G401 (cell line): ENCODE measurements at regions not wholly inside any gene's neighbourhood (a gene's known extent, or its start where the extent isn't known, plus 50 kb on each side); places are given as distances from the start of the nearest gene placed in this dataset.
A peak's percentile ranks its signal among the peaks of the same experiment; 100 is the strongest.
"Not testable (repeated sequence)": the region's sequence is repeated elsewhere in the genome, so short reads cannot be mapped to it uniquely, and the experiment has no call there.

ENCODE experiments used
- DNase-seq: peaks from one replicate; pipeline ENCODE4 v3.0.0-alpha.2; 2015; ENCODE audit warnings: low spot score
- in situ Hi-C: cut with HindIII; loops from 2 replicates; pipeline ENCODE4 v1.10.0; 2016; ENCODE audit warnings: low sequenced_read_pairs, mixed read lengths

DNA sequence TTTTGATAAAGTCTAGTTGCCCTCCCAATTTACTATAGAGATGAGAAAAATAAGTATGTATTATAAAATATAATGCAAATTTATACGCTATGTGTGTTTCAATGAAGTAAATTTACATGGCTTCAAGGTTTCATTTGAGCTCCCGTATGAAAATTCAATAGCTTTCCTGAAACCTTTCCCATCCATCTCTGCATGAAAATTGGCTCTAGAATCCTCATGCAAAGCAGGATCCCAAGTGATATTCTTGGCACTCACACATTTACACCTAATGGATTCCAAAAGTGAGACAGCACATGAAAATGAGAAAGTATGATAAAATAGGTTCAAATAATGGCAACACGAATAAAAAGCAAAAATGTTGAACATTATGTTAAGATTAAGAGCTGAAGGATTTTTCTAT is 1595.8 kb upstream of the SEL1L start:
- in situ Hi-C loops: no loop called here
- peak; percentile 55 for DNase-seq

GRCh38 chr14:83133981-83134645 is 1600.5 kb upstream of the SEL1L start:
- in situ Hi-C loops: no loop called here
- DNase-seq: peak; percentile 23

- DNase-seq: no peak
- in situ Hi-C loops: no loop called here
These were observed 1607.1 kb upstream of the SEL1L start for GRCh38 chr14:83140756-83141155.

DNA sequence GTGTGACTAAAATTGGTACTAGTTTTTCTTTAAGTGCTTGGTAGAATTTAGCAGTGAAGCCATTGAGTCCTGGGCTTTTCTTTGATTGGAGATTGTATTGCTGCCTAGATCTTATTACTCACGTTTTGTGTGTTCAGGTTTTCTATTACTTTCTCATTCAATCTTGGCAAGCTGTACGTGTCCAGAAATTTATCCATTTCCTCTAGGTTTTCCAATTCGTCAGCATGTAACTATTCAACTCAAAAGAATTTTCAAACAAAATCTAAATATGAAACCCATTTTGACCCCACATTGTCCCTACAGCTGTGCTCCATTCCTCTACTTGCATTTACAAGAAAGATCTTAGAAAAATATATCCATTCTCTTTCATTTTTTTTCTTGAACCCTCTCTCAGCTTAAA is 1613.4 kb upstream of the SEL1L start:
- DNase-seq: no peak
- in situ Hi-C loops: no loop called here

DNA sequence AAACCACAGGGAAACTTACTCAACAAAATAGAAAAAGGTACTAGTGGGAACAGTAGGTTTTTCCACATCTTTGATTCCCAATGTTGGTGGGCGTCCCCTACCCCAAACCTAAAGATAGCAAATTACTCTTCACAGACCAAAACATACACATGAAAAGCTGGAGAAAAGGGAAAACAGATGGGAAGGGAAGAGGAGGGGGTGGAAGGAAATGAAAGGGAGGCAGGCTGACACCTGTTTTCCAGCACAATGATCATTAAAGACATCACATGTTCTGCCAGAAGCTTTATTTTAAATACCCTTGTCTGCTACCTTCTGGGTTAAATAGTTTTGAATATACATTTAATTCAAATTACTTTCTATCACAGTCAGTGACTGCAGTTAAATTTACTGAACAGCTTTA is 1617.9 kb upstream of the SEL1L start:
- in situ Hi-C loops: no loop called here
- no peak for DNase-seq

GRCh38 chr14:83153081-83153480 is 1619.4 kb upstream of the SEL1L start:
- in situ Hi-C loops: no loop called here
- DNase-seq: no peak

DNA sequence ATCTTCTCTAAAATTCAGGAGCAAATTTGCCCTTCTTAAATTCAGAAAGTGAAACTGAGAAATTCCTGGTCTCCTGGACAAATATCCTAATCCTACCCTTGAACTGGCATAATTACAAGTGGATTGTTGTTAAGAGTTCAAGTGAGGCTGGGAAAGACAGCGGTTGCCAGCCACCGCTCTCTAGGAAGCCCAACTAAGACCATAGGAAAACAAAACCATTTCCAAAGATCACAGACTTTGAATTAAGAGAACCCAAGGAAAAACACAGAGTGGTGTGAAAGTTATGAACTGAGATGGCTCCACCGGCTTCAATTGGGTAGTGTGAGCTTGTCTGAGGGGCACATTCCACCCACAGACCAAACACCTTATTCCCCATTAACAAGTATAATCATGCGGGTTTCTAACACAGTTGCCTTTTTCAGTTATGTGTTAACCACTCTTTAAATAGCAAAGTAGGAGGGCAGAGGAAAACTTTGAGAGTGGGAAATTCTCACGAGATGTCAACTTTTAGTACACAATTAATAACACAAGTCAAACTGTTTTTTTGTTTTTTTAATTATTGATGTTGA is 1628.8 kb upstream of the SEL1L start:
- DNase-seq: no peak
- in situ Hi-C loops: no loop called here

DNA sequence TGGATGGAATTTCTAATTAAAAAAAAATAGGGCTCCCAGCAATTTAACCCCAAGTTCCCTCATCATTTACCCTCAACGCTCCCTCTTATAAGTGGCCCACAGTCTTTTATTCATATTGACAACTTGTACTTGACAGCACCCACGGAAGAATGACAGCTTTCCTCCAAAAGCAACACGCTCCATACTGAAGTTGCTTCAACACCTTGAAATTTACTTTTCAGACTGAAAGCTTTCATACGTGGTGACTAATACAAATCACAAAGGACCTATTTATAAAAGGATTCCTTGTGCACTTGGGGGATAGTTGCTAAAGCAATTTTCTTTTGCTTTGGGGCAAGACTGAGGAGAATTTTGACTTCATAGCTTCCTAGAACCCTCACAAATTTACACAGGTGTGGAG is 1629.4 kb upstream of the SEL1L start:
- in situ Hi-C loops: no loop called here
- DNase-seq: no peak

GRCh38 chr14:83164016-83164415 is 1630.4 kb upstream of the SEL1L start:
- in situ Hi-C loops: no loop called here
- DNase-seq: no peak

- in situ Hi-C loops: no loop called here
- DNase-seq: no peak
These were observed 1630.9 kb upstream of the SEL1L start for GRCh38 chr14:83164591-83164990.

DNA sequence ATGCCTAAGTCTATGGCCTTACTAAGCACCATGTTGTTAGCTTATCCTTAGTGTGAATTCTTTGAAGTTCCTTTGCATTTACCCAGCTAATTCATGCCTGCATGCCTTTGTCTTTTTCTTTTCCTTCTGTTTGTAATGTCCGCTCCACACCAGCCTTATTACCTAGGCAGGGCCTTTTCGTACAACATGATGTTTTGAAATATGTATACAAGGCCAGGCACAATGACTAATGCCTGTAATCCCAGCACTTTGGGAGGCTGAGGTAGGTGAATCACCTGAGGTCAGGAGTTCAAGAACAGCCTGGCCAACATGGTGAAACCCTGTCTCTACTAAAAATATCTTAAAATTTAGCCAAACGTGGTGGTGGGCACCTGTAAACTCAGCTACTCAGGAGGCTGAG is 1636.5 kb upstream of the SEL1L start:
- DNase-seq: no peak
- in situ Hi-C loops: no loop called here

DNA sequence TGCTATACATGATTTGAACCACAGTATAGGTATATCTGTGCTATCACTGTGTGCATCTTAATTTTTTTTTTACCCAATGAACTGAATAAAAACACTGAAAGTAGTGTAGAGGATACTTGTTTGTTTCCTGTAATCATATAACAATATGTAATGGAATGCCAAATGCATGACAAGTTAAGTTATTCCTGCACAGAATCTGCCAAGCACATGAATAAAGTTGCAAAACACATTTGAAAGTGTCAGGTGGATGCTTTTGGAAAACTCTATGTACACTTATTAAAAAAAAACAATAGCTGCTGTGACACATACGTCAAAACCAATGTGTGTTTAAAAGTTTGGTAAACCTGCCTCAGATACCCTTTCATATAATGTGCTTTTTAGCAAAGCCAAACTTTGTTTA is 1638.1 kb upstream of the SEL1L start:
- DNase-seq: no peak
- in situ Hi-C loops: no loop called here

DNA sequence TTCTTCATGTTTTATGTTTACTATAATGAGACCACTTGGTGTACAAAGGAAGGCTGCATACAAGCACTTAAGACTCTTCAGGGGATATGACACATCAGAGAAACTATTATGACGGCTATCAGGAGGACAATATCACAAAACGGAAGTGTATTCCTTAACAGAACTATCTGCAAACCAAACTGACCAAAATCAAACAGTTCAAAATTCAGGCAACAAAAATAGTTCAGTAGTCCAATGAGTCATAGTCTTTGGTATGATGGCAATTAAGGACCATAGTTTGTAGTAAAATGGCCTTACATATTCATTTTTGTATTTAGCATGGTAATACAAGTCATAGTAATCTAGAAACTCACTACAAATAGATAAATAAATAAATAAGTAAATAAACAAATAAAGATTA is 1638.7 kb upstream of the SEL1L start:
- in situ Hi-C loops: no loop called here
- no peak for DNase-seq

GRCh38 chr14:83173687-83174086 is 1640.0 kb upstream of the SEL1L start:
- in situ Hi-C loops: no loop called here
- no peak for DNase-seq

GRCh38 chr14:83184531-83184930 is 1650.9 kb upstream of the SEL1L start:
- in situ Hi-C loops: no loop called here
- no peak for DNase-seq

GRCh38 chr14:83188311-83188710 is 1654.7 kb upstream of the SEL1L start:
- DNase-seq, in situ Hi-C loops: not testable (repeated sequence)

GRCh38 chr14:83196236-83196635 is 1662.6 kb upstream of the SEL1L start:
- in situ Hi-C loops: no loop called here
- DNase-seq: no peak

- in situ Hi-C loops: no loop called here
- no peak for DNase-seq
These were observed 1663.6 kb upstream of the SEL1L start for GRCh38 chr14:83197271-83197670.

DNA sequence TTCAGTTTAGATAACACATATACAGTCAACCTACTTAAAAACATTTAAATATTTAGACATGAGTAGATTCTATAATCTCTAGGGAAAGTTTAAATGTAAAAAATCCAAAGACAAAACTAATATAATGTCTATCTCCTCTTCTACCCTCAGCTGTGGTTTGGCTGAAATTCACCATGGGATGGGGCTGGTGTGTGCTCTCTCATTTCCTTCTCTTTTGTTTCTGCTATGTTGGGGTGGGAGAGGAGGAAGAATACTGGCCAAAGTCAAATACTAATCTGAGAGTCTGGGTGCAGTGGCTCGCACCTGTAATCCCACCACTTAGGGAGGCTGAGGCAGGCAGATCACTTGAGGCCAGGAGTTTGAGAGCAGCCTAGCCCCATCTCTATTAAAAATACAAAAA is 1673.9 kb upstream of the SEL1L start:
- no peak for DNase-seq
- in situ Hi-C loops: no loop called here

DNA sequence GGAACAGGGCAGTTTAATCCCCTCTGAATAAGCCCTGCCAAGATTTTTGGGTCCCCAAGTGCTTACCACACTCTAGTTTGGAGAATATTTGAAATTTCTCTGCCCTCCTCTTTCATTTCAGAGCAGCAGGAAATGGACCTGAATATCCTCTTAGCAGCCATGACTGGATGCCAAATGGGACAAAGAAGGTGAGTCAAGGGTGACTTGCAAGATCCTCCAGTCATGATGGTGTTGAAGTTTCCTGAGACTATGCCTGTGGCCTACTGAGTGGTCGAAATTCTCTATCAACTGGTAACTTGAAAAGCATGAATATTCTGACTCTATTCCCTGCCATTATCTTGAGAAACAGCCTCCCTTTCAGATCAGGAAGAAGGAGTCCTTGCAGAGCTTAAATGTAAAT is 1674.7 kb upstream of the SEL1L start:
- in situ Hi-C loops: no loop called here
- no peak for DNase-seq

DNA sequence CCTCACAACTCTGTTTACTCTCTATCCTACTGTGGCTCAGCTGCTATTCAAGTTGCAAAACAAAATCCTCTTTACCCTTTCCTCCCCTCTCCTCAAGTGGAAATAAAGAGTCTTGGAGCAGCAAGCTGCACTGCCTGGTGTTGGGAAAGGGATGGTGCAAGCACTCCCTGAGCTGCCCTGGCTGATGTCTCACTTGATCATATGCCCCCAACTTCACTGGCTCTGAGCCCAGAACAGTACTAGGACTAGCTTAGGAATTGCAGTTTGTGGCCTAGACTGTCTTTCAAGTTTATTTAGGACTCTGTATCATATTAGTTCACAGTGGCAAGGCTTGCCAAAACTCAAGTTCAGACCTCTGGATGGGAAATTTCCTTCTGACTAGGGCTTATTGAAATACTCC is 1683.8 kb upstream of the SEL1L start:
- no peak for DNase-seq
- in situ Hi-C loops: no loop called here
